GM12801 (cell line): ENCODE measurements at regions not wholly inside any gene's neighbourhood (a gene's known extent, or its start where the extent isn't known, plus 50 kb on each side); places are given as distances from the start of the nearest gene placed in this dataset.

Experiments used
- CTCF ChIP-seq: IDR thresholded peaks from one replicate; pipeline ENCODE4 v1.5.1; 2011; ENCODE audit warnings: control low read depth; ENCODE audit not compliant: insufficient read length; ENCODE audit errors: extremely low read depth

DNA sequence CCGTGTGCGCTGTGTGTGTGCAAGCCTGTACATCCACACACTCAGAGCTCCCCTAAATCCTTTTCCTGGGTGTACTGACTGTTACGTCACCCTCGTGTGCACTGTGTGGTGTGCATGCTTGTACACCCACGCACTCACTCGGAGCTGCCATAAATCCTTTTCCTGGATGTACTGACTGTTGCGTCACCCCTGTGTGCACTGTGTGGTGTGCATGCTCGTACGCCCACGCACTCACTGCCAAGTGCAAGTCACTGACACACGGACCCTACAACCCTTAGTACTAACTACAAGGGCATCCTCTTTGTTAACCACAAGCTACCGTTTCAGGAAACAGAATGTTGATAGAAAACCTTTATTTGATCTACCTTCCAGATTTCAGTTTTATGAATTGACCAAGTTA is 983.4 kb downstream of the EFNB2 start:
- no peak for TF ChIP-seq CTCF

GRCh38 chr13:105547851-105548250 is 987.6 kb downstream of the EFNB2 start:
- no peak for TF ChIP-seq CTCF

- TF ChIP-seq CTCF = no peak
These were observed 989.7 kb downstream of the EFNB2 start for GRCh38 chr13:105545811-105546210.

- TF ChIP-seq CTCF = no peak
These were observed 991.7 kb downstream of the EFNB2 start for GRCh38 chr13:105543742-105544141.

DNA sequence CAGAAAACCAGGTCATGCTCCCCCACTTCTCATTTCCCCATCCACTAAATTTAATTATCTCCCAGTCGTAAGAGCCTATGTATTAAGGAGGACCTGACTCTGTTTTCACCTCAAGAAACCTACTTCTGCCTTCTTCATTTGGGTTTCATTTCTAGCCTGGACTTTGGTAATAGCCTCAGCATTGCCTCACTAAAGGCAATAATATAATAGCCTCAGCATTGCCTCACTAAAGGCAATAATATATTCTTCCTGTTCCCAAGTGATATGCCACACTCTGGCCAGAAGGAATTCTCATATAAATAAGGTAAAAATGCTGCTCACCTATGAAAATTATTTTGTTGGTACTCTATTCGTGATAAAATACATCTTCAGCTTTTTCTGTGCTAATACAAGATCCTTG is 993.9 kb downstream of the EFNB2 start:
- TF ChIP-seq CTCF = no peak

DNA sequence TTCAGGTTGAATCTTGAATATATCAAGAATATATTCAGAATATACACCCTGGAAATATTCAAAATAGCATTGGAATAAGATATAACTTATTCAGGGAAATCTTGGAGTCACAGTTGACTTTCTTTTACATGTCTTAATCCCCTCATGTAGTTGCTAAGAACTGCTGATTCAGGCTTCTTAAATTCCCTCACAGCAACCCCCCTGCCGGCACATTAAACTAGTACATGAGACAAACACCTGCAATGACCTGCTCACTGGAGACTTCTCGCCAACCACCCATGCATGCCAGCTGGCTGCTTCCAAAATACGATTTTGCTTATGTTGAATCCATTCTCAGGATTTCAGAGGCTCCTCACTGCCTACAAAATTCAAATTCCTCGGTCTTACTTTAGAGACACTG is 997.1 kb downstream of the EFNB2 start:
- no peak for TF ChIP-seq CTCF

- TF ChIP-seq CTCF = no peak
These were observed 998.3 kb downstream of the EFNB2 start for GRCh38 chr13:105537113-105537512.

GRCh38 chr13:105530468-105530867 is 1005.0 kb downstream of the EFNB2 start:
- TF ChIP-seq CTCF = no peak
